CD14-positive monocyte (primary cell): ENCODE measurements at regions not wholly inside any gene's neighbourhood (a gene's known extent, or its start where the extent isn't known, plus 50 kb on each side); places are given as distances from the start of the nearest gene placed in this dataset.

Experiments
- DNase-seq, 3 donors: peaks; one replicate each; pipeline ENCODE4 v3.0.0-alpha.2; 2011 to 2022
- H2AFZ ChIP-seq: 2 replicates; pipeline ENCODE4 v1.6.0; 2012; ENCODE audit warnings: mild to moderate bottlenecking, low read depth, low read length, inconsistent platforms; ENCODE audit not compliant: insufficient read depth, poor library complexity, severe bottlenecking
- H3K27ac ChIP-seq, 2 donors: 1 replicate in 1 of 2; 2 replicates in 1 of 2; pipeline ENCODE4 v1.5.1; 2012 to 2013; ENCODE audit warnings: low read length in 2 of 2, control low read depth in 1 of 2, inconsistent platforms in 1 of 2, low read depth in 1 of 2, mild to moderate bottlenecking in 1 of 2
- H3K27me3 ChIP-seq, 2 donors: one replicate each; pipeline versions ENCODE4 v1.6.0 to v1.6.1; 2011 to 2013; ENCODE audit warnings: low read length in 2 of 2; ENCODE audit not compliant: control insufficient read depth in 2 of 2, insufficient read depth in 2 of 2
- H3K36me3 ChIP-seq, 2 donors: replicated peaks in 1 of 2; 1 replicate in 1 of 2; 2 replicates in 1 of 2; pipeline versions ENCODE4 v1.5.1 to v1.6.1; 2012 to 2013; ENCODE audit warnings: low read length in 2 of 2, control low read depth in 1 of 2, inconsistent platforms in 1 of 2, mild to moderate bottlenecking in 1 of 2; ENCODE audit not compliant: insufficient read depth in 2 of 2, control insufficient read depth in 1 of 2
- H3K4me1 ChIP-seq, 2 donors: 1 replicate in 1 of 2; 2 replicates in 1 of 2; pipeline versions ENCODE4 v1.5.1 to v1.6.1; 2012 to 2013; ENCODE audit warnings: low read length in 2 of 2, control low read depth in 1 of 2, inconsistent platforms in 1 of 2, mild to moderate bottlenecking in 1 of 2, moderate library complexity in 1 of 2; ENCODE audit not compliant: insufficient read depth in 2 of 2, control insufficient read depth in 1 of 2
- H3K4me2 ChIP-seq: replicated peaks from 2 replicates; pipeline ENCODE3; 2012; ENCODE audit warnings: low read length, moderate library complexity, mild to moderate bottlenecking; ENCODE audit not compliant: poor library complexity, severe bottlenecking; ENCODE audit errors: extremely low read depth
- H3K4me3 ChIP-seq, 3 experiments: fragments of 200-600 bp in 1 of 3; sonication (generic) in 1 of 3; replicated peaks in 1 of 3; 1 replicate in 2 of 3; 2 replicates in 1 of 3; pipeline ENCODE4 v1.5.1; 2011 to 2013; ENCODE audit warnings: low read length in 3 of 3, mild to moderate bottlenecking in 3 of 3, control low read depth in 2 of 3, low read depth in 2 of 3, inconsistent platforms in 1 of 3, moderate library complexity in 1 of 3
- H3K79me2 ChIP-seq: 2 replicates; pipeline ENCODE4 v1.6.0; 2012; ENCODE audit warnings: mild to moderate bottlenecking, control low read depth, inconsistent platforms, low read length, moderate library complexity; ENCODE audit not compliant: insufficient read depth
- H3K9ac ChIP-seq: 2 replicates; pipeline ENCODE4 v1.6.0; 2017; ENCODE audit warnings: low read length, mild to moderate bottlenecking; ENCODE audit not compliant: insufficient read depth, poor library complexity, severe bottlenecking
- H3K9me3 ChIP-seq, 2 donors: replicated peaks in 1 of 2; 1 replicate in 1 of 2; 2 replicates in 1 of 2; pipeline versions ENCODE4 v1.5.1 to v1.6.1; 2012 to 2013; ENCODE audit warnings: low read length in 2 of 2, control low read depth in 1 of 2; ENCODE audit not compliant: control insufficient read depth in 1 of 2, insufficient read depth in 1 of 2
- H4K20me1 ChIP-seq: 2 replicates; pipeline ENCODE4 v1.6.0; 2012; ENCODE audit warnings: mild to moderate bottlenecking, low read length, control low read depth, moderate library complexity; ENCODE audit not compliant: insufficient read depth
- H3K27ac Mint-ChIP-seq, 7 donors: one replicate each; pipeline ENCODE4 v1.8.0; 2020; ENCODE audit warnings: mild to moderate bottlenecking in 7 of 7, mixed read lengths in 7 of 7, moderate library complexity in 6 of 7, inconsistent platforms in 2 of 7
- H3K27me3 Mint-ChIP-seq, 3 donors: one replicate each; pipeline ENCODE4 v1.8.0; 2021 to 2022; ENCODE audit warnings: low read depth in 3 of 3, mild to moderate bottlenecking in 3 of 3, mixed read lengths in 3 of 3, moderate library complexity in 3 of 3, inconsistent platforms in 1 of 3
- H3K36me3 Mint-ChIP-seq, 2 donors: one replicate each; pipeline ENCODE4 v1.8.0; 2020; ENCODE audit warnings: mixed read lengths in 2 of 2, inconsistent platforms in 1 of 2, mild to moderate bottlenecking in 1 of 2
- H3K4me1 Mint-ChIP-seq: one replicate; pipeline ENCODE4 v1.8.0; 2020; ENCODE audit warnings: mild to moderate bottlenecking, mixed read lengths
- H3K4me3 Mint-ChIP-seq, 2 donors: one replicate each; pipeline ENCODE4 v1.8.0; 2020; ENCODE audit warnings: mild to moderate bottlenecking in 2 of 2, mixed read lengths in 2 of 2, moderate library complexity in 1 of 2
- H3K9me3 Mint-ChIP-seq, 7 donors: one replicate each; pipeline ENCODE4 v1.8.0; 2020 to 2022; ENCODE audit warnings: mixed read lengths in 7 of 7, mild to moderate bottlenecking in 6 of 7, moderate library complexity in 6 of 7, inconsistent platforms in 2 of 7
- WGBS: methylation state at CpG from one replicate; pipeline ENCODE4 v1.1.5; 2013; ENCODE audit warnings: missing lambda C conversion rate; ENCODE audit not compliant: insufficient coverage; 5-methylcytosine and 5-hydroxymethylcytosine counted together
- intact Hi-C, 2 donors: fragments of 100-400 bp; cut with micrococcal nuclease; formaldehyde crosslinking; loops; one replicate each; pipeline versions ENCODE4 v1.15.0 to v1.15.1; 2023
- TF ChIP-seq, protein P1 (sequence below): fragments of 200-600 bp; IDR thresholded peaks from one replicate; pipeline ENCODE4 v1.8.0; 2022; ENCODE audit warnings: antibody characterized with exemption, mild to moderate bottlenecking

GRCh38 chr6:25022140-25022553 lies 86.4 kb upstream of the RIPOR2 start:
- H4K20me1 ChIP-seq = no peaks in the 10 kb centered on the region
- intact Hi-C loops = loop anchor here in 1 of 2 donors (10.0 kb wide), 1 partner anchor 53 kb away; no protein-coding TSS in a partner anchor
- no peak overlapping the region for H2AFZ ChIP-seq
- H3K9me3 ChIP-seq = no peaks in the 10 kb centered on the region
- no peak overlapping the region for H3K4me2 ChIP-seq
- Mint-ChIP-seq H3K9me3 (peaks cover 0 to 2% (median 0%) of the 10 kb centered on the region in 7 donors), H3K27me3 (no peaks in the 10 kb centered on the region), H3K4me1 (peaks cover 42% of the 10 kb centered on the region), H3K27ac (no peak overlapping the region), H3K36me3 (peaks cover 2 to 3% of the 10 kb centered on the region in 2 donors), H3K4me3 (no peak overlapping the region)
- TF ChIP-seq, protein P1, sequence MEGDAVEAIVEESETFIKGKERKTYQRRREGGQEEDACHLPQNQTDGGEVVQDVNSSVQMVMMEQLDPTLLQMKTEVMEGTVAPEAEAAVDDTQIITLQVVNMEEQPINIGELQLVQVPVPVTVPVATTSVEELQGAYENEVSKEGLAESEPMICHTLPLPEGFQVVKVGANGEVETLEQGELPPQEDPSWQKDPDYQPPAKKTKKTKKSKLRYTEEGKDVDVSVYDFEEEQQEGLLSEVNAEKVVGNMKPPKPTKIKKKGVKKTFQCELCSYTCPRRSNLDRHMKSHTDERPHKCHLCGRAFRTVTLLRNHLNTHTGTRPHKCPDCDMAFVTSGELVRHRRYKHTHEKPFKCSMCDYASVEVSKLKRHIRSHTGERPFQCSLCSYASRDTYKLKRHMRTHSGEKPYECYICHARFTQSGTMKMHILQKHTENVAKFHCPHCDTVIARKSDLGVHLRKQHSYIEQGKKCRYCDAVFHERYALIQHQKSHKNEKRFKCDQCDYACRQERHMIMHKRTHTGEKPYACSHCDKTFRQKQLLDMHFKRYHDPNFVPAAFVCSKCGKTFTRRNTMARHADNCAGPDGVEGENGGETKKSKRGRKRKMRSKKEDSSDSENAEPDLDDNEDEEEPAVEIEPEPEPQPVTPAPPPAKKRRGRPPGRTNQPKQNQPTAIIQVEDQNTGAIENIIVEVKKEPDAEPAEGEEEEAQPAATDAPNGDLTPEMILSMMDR = no peak
- H3K36me3 ChIP-seq = no peaks in the 10 kb centered on the region
- no CpG with 5 or more reads among the region's 3 CpGs for WGBS
- no peaks in the 10 kb centered on the region for H3K27me3 ChIP-seq
- no peaks in the 10 kb centered on the region for H3K79me2 ChIP-seq
- H3K27ac ChIP-seq = no peak overlapping the region
- peak; percentile 37 to 72 (median 51) for DNase-seq
- no peak overlapping the region for H3K9ac ChIP-seq
- H3K4me1 ChIP-seq = peaks cover 30 to 35% of the 10 kb centered on the region in 2 donors
- no peak overlapping the region for H3K4me3 ChIP-seq

GRCh38 chr6:25023781-25024180 lies 88.0 kb upstream of the RIPOR2 start:
- peaks cover 34% of the 10 kb centered on the region for H3K4me1 Mint-ChIP-seq
- Histone ChIP-seq H4K20me1 (no peaks in the 10 kb centered on the region), H3K27me3 (no peaks in the 10 kb centered on the region), H3K36me3 (no peaks in the 10 kb centered on the region), H3K79me2 (no peaks in the 10 kb centered on the region), H3K27ac (no peak overlapping the region), H3K4me3 (no peak overlapping the region), H3K4me1 (peaks cover 20 to 32% of the 10 kb centered on the region in 2 donors), H3K9ac (no peak overlapping the region), H3K4me2 (no peak overlapping the region), H3K9me3 (no peaks in the 10 kb centered on the region), H2AFZ (no peak overlapping the region)
- H3K4me3 Mint-ChIP-seq = no peak overlapping the region
- H3K9me3 Mint-ChIP-seq = peaks cover 0 to 2% (median 0%) of the 10 kb centered on the region in 7 donors
- DNase-seq = no peak
- H3K36me3 Mint-ChIP-seq = peaks cover 3 to 5% of the 10 kb centered on the region in 2 donors
- TF ChIP-seq, protein P1 = no peak
- H3K27ac Mint-ChIP-seq = no peak overlapping the region
- H3K27me3 Mint-ChIP-seq = no peaks in the 10 kb centered on the region
- intact Hi-C loops = loop anchor here in 1 of 2 donors (10.0 kb wide), 1 partner anchor 51 kb away; no protein-coding TSS in a partner anchor
- WGBS = 98% methylated on average over 22 of the region's 22 CpGs
